GM23338 (cell line): ENCODE measurements at regions not wholly inside any gene's neighbourhood (a gene's known extent, or its start where the extent isn't known, plus 50 kb on each side); places are given as distances from the start of the nearest gene placed in this dataset.

Source experiments
- CREB1 ChIP-seq: fragments of 250-450 bp; sonication (Bioruptor Pico); IDR thresholded peaks from 2 replicates; pipeline ENCODE4 v1.5.0; 2020; ENCODE audit warnings: low read depth, mild to moderate bottlenecking, moderate library complexity
- EZH2 ChIP-seq: fragments of 200-600 bp; sonication (generic); IDR thresholded peaks from one replicate; pipeline ENCODE4 v1.8.0; 2017; ENCODE audit warnings: antibody characterized with exemption, mild to moderate bottlenecking, low read depth; ENCODE audit not compliant: unreplicated experiment
- EZH2phosphoT487 ChIP-seq: fragments of 200-600 bp; sonication (generic); IDR thresholded peaks from one replicate; pipeline ENCODE4 v1.8.1; 2018; ENCODE audit warnings: antibody characterized with exemption; ENCODE audit not compliant: unreplicated experiment
- POLR2AphosphoS5 ChIP-seq: IDR thresholded peaks from 2 replicates; pipeline ENCODE4 v1.6.1; 2016; ENCODE audit warnings: antibody characterized with exemption, low read depth
- TF ChIP-seq, protein P1 (sequence below), 2 experiments: fragments of 200-600 bp in 1 of 2; sonication (generic) in 1 of 2; conservative IDR thresholded peaks; 2 replicates each; pipeline versions ENCODE4 v1.5.1 to v1.6.1; 2016 to 2017; ENCODE audit warnings: antibody characterized with exemption in 2 of 2, low read depth in 2 of 2, mild to moderate bottlenecking in 2 of 2, moderate library complexity in 1 of 2
- TF ChIP-seq, protein P2 (sequence below): IDR thresholded peaks from one replicate; pipeline ENCODE4 v1.6.1; 2018; ENCODE audit warnings: antibody characterized with exemption; ENCODE audit not compliant: unreplicated experiment

DNA sequence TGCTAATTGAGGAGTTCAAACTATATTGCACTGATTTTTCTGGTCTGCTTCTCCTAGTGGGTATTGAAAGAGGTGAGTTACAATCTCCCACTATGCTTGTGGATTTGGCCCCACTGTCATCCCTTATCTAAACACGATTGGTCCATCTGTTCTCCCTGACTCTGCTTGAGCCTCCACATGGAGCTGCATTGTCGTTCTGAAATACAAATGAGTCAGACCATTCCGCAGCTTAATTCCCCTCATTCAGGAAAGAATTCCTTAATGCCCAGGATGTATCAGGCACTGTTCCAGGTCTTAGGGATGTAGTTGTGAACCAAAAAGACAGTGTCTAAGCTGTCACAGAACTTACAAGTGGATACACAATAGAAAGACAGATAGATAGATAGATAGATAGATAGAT, 461.9 kb downstream of the QKI start:
- TF ChIP-seq POLR2AphosphoS5, result no peak
- TF ChIP-seq, protein P1, sequence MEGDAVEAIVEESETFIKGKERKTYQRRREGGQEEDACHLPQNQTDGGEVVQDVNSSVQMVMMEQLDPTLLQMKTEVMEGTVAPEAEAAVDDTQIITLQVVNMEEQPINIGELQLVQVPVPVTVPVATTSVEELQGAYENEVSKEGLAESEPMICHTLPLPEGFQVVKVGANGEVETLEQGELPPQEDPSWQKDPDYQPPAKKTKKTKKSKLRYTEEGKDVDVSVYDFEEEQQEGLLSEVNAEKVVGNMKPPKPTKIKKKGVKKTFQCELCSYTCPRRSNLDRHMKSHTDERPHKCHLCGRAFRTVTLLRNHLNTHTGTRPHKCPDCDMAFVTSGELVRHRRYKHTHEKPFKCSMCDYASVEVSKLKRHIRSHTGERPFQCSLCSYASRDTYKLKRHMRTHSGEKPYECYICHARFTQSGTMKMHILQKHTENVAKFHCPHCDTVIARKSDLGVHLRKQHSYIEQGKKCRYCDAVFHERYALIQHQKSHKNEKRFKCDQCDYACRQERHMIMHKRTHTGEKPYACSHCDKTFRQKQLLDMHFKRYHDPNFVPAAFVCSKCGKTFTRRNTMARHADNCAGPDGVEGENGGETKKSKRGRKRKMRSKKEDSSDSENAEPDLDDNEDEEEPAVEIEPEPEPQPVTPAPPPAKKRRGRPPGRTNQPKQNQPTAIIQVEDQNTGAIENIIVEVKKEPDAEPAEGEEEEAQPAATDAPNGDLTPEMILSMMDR (conservative IDR thresholded peaks at IDR 0.05; ENCODE audit: low read depth in 2 of 2), result no peak
- no peak for TF ChIP-seq EZH2phosphoT487
- TF ChIP-seq CREB1, result no peak
- TF ChIP-seq, protein P2, sequence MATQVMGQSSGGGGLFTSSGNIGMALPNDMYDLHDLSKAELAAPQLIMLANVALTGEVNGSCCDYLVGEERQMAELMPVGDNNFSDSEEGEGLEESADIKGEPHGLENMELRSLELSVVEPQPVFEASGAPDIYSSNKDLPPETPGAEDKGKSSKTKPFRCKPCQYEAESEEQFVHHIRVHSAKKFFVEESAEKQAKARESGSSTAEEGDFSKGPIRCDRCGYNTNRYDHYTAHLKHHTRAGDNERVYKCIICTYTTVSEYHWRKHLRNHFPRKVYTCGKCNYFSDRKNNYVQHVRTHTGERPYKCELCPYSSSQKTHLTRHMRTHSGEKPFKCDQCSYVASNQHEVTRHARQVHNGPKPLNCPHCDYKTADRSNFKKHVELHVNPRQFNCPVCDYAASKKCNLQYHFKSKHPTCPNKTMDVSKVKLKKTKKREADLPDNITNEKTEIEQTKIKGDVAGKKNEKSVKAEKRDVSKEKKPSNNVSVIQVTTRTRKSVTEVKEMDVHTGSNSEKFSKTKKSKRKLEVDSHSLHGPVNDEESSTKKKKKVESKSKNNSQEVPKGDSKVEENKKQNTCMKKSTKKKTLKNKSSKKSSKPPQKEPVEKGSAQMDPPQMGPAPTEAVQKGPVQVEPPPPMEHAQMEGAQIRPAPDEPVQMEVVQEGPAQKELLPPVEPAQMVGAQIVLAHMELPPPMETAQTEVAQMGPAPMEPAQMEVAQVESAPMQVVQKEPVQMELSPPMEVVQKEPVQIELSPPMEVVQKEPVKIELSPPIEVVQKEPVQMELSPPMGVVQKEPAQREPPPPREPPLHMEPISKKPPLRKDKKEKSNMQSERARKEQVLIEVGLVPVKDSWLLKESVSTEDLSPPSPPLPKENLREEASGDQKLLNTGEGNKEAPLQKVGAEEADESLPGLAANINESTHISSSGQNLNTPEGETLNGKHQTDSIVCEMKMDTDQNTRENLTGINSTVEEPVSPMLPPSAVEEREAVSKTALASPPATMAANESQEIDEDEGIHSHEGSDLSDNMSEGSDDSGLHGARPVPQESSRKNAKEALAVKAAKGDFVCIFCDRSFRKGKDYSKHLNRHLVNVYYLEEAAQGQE, result no peak
- TF ChIP-seq EZH2, result no peak
